AG10803 (cell line): ENCODE measurements at regions not wholly inside any gene's neighbourhood (a gene's known extent, or its start where the extent isn't known, plus 50 kb on each side); places are given as distances from the start of the nearest gene placed in this dataset.

ENCODE experiments used
- DNase-seq: peaks from one replicate; pipeline ENCODE4 v3.0.0; 2010; ENCODE audit warnings: low read depth
- H3K4me3 ChIP-seq: 2 replicates; pipeline ENCODE4 v1.5.1; 2011; ENCODE audit warnings: mild to moderate bottlenecking, low read length, control low read depth
- CTCF ChIP-seq: conservative IDR thresholded peaks from 2 replicates; pipeline ENCODE4 v1.5.1; 2011; ENCODE audit warnings: mild to moderate bottlenecking, low read length, control low read depth, inconsistent platforms

- no peak for TF ChIP-seq CTCF
- no peak overlapping the region for H3K4me3 ChIP-seq
- no peak for DNase-seq
These were observed 250.5 kb upstream of the PWP1 start for GRCh38 chr12:107435072-107435471.

GRCh38 chr12:107435520-107435919, 250.1 kb upstream of the PWP1 start:
- H3K4me3 ChIP-seq, result no peak overlapping the region
- no peak for TF ChIP-seq CTCF
- no peak for DNase-seq

- TF ChIP-seq CTCF, result no peak
- no peak overlapping the region for H3K4me3 ChIP-seq
- peak; percentile 88 for DNase-seq
These were observed 249.2 kb upstream of the PWP1 start for GRCh38 chr12:107436376-107436775.

GRCh38 chr12:107436836-107437235, 248.8 kb upstream of the PWP1 start:
- TF ChIP-seq CTCF, result no peak
- no peak overlapping the region for H3K4me3 ChIP-seq
- no peak for DNase-seq

GRCh38 chr12:107437954-107438353, 247.6 kb upstream of the PWP1 start:
- no peak for DNase-seq
- no peak overlapping the region for H3K4me3 ChIP-seq
- TF ChIP-seq CTCF, result no peak

GRCh38 chr12:107439026-107439738, 246.4 kb upstream of the PWP1 start:
- DNase-seq, result no peak
- no peak for TF ChIP-seq CTCF
- H3K4me3 ChIP-seq, result no peak overlapping the region

GRCh38 chr12:107440606-107441005, 245.0 kb upstream of the PWP1 start:
- DNase-seq, result no peak
- no peak overlapping the region for H3K4me3 ChIP-seq
- TF ChIP-seq CTCF, result no peak
